ENCODE measurements at regions not wholly inside any gene's neighbourhood (a gene's known extent, or its start where the extent isn't known, plus 50 kb on each side); places are given as distances from the start of the nearest gene placed in this dataset.
A peak's percentile ranks its signal among the peaks of the same experiment; 100 is the strongest.
"Not testable (repeated sequence)": the region's sequence is repeated elsewhere in the genome, so short reads cannot be mapped to it uniquely, and the experiment has no call there.

GRCh38 chr10:89978081-89978480 is 276.7 kb downstream of the KIF20B start:
- DNase-seq (ENCODE audit: low spot score in 2 of 2): no peak
- Histone ChIP-seq H3K9me3 (no peaks in the 10 kb centered on the region), H3K4me1 (0 out of 2 replicates have a peak, but pooled peaks cover 2% of the 10 kb centered on the region), H3K27me3 (ENCODE audit: low read depth) (no peaks in the 10 kb centered on the region), H3K36me3 (replicated peaks) (no peaks in the 10 kb centered on the region), H3K4me3 (no peak overlapping the region)
- in situ Hi-C loops (cut with MboI; ENCODE audit: low sequenced_read_pairs): no loop called here

DNA sequence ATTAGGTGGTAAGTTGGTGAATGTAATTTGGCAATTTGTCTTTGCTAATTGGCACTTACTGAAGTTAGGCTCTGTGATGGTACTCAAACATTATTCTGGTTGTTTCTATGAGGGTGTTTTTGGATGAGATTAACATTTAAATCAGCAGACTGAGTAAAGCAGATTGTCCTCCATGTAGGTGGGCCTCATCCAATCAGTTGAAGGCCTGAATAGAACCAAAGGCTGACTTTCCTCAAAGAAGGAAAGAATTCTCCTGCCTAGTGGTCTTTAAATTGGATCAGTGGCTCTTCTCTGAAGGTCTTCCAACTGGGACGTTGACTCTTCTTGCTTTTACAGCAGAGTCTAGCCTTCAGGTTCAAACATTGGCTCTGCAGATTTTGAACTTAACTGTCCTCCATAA is 278.3 kb downstream of the KIF20B start:
- in situ Hi-C loops (cut with MboI; ENCODE audit: low sequenced_read_pairs): no loop called here
- no peak for DNase-seq (ENCODE audit: low spot score in 2 of 2)
- Histone ChIP-seq H3K4me1 (0 out of 2 replicates have a peak, but pooled peaks cover 2% of the 10 kb centered on the region), H3K27me3 (ENCODE audit: low read depth) (no peaks in the 10 kb centered on the region), H3K9me3 (no peaks in the 10 kb centered on the region), H3K4me3 (no peak overlapping the region), H3K36me3 (replicated peaks) (no peaks in the 10 kb centered on the region)

GRCh38 chr10:89980166-89980565 is 278.8 kb downstream of the KIF20B start:
- Histone ChIP-seq H3K27me3 (ENCODE audit: low read depth) (no peaks in the 10 kb centered on the region), H3K9me3 (no peaks in the 10 kb centered on the region), H3K36me3 (replicated peaks) (no peaks in the 10 kb centered on the region), H3K4me3 (no peak overlapping the region), H3K4me1 (0 out of 2 replicates have a peak, but pooled peaks cover 2% of the 10 kb centered on the region)
- peak in 1 of 2 experiments; percentile 49 for DNase-seq (ENCODE audit: low spot score in 2 of 2)
- in situ Hi-C loops (cut with MboI; ENCODE audit: low sequenced_read_pairs): no loop called here

DNA sequence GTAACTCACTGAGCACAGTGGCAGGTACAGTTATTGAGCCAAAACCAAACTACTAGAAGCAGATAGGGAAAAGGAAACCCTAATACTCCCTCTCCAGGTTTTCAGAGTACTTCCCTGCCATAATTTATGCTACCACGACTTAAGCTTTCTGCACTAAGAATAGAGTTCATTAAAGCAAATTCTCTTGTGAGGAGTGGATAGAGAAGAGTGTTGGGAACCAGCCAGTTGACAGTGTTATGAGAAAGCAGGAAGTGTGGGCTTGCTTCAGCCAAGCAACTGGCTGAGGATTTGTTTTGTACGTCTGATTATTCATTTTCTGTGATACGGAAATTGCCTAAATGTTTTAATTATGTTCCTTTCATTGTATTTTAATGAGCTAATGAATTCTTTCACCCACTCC is 280.5 kb downstream of the KIF20B start:
- in situ Hi-C loops (cut with MboI; ENCODE audit: low sequenced_read_pairs): no loop called here
- no peak for DNase-seq (ENCODE audit: low spot score in 2 of 2)
- Histone ChIP-seq H3K9me3 (no peaks in the 10 kb centered on the region), H3K36me3 (replicated peaks) (no peaks in the 10 kb centered on the region), H3K27me3 (ENCODE audit: low read depth) (no peaks in the 10 kb centered on the region), H3K4me1 (0 out of 2 replicates have a peak, but pooled peaks cover 2% of the 10 kb centered on the region), H3K4me3 (no peak overlapping the region)

GRCh38 chr10:89985446-89985845 is 284.1 kb downstream of the KIF20B start:
- in situ Hi-C loops (cut with MboI; ENCODE audit: low sequenced_read_pairs): no loop called here
- no peaks in the 10 kb centered on the region for H3K4me1 ChIP-seq
- no peak overlapping the region for H3K4me3 ChIP-seq
- H3K36me3 ChIP-seq (replicated peaks): no peaks in the 10 kb centered on the region
- no peaks in the 10 kb centered on the region for H3K27me3 ChIP-seq (ENCODE audit: low read depth)
- no peaks in the 10 kb centered on the region for H3K9me3 ChIP-seq
- no peak for DNase-seq (ENCODE audit: low spot score in 2 of 2)

DNA sequence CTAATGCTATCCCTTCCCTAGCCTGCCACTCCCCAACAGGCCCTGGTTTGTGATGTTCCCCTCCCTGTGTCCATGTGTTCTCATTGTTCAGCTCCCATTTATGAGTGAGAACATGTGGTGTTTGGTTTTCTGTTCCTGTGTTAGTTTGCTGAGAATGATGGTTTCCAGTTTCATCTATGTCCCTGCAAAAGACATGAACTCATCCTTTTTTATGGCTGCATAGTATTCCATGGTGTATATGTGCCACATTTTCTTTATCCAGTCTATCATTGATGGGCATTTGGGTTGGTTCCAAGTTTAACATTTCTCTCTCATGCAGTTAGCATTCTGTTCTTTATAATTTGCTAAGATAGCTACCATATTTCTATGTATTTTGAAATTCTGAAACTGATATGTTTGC is 287.0 kb downstream of the KIF20B start:
- DNase-seq (ENCODE audit: low spot score in 2 of 2); H3K27me3 ChIP-seq (ENCODE audit: low read depth); H3K4me1 ChIP-seq; in situ Hi-C loops (cut with MboI; ENCODE audit: low sequenced_read_pairs); H3K36me3 ChIP-seq (replicated peaks); H3K9me3 ChIP-seq; H3K4me3 ChIP-seq: not testable (repeated sequence)

DNA sequence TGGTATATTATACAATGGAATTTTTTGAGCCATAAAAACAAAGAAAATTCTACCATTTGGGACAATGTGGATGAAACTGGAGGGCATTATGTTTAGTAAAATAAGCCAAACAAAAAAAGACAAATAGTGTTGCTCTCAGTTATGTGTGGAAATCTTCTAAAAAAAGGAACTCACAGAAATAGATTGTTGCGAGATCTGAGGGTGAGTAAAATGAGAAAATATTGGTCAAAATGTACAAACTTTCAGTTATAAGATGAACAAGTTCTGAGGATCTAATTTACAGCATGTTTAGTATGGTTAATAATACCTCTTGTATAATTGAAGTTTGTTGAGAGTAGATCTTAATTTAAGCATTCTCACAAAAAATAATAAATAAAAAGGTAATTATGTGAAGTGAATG is 291.2 kb downstream of the KIF20B start:
- DNase-seq (ENCODE audit: low spot score in 2 of 2): no peak
- Histone ChIP-seq H3K27me3 (ENCODE audit: low read depth) (no peaks in the 10 kb centered on the region), H3K4me1 (no peaks in the 10 kb centered on the region), H3K36me3 (replicated peaks) (no peaks in the 10 kb centered on the region), H3K4me3 (no peak overlapping the region), H3K9me3 (no peaks in the 10 kb centered on the region; the same call in 1 of the 2 replicates)
- in situ Hi-C loops (cut with MboI; ENCODE audit: low sequenced_read_pairs): no loop called here

DNA sequence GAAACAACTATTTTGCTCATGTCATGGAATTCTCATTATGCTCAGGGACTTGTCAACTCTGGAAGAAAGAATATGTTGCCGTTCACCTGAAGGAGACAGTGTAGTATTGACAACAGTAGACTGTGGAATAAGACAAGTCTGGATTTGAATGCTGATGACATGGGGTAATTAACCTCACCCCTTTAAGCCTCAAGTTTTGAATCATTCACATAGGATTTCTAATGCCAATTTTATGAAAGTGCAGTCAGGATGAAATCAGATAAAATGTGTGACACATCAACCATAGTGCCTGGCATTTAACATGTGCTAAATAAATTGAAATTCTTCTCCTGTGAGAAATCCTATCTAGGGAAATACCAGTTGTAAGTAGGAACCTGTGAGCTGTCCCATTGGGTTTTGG is 305.8 kb downstream of the KIF20B start:
- no peak for DNase-seq (ENCODE audit: low spot score in 2 of 2)

DNA sequence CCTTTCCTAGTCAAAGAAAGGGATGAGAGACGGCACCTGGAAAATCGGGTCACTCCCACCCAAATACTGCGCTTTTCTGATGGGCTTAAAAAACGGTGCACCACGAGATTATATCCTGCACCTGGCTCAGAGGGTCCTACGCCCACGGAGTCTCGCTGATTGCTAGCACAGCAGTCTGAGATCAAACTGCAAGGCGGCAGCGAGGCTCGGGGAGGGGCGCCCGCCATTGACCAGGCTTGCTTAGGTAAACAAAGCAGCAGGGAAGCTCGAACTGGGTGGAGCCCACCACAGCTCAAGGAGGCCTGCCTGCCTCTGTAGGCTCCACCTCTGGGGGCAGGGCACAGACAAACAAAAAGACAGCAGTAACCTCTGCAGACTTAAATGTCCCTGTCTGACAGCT is 309.9 kb downstream of the KIF20B start:
- H3K4me1 ChIP-seq; H3K4me3 ChIP-seq; H3K27me3 ChIP-seq (ENCODE audit: low read depth); H3K9me3 ChIP-seq; in situ Hi-C loops (cut with MboI; ENCODE audit: low sequenced_read_pairs); DNase-seq (ENCODE audit: low spot score in 2 of 2); H3K36me3 ChIP-seq (replicated peaks): not testable (repeated sequence)

More for the DNA sequence above, 305.8 kb downstream of the KIF20B start:
- no peaks in the 10 kb centered on the region for H3K4me1 ChIP-seq
- H3K9me3 ChIP-seq: no peaks in the 10 kb centered on the region
- H3K27me3 ChIP-seq (ENCODE audit: low read depth): peaks cover 2% of the 10 kb centered on the region; the same call in 1 of the 2 replicates
- in situ Hi-C loops (cut with MboI; ENCODE audit: low sequenced_read_pairs): no loop called here
- H3K36me3 ChIP-seq (replicated peaks): no peaks in the 10 kb centered on the region
- H3K4me3 ChIP-seq: no peak overlapping the region

GRCh38 chr10:90018819-90019218 is 317.4 kb downstream of the KIF20B start:
- Histone ChIP-seq H3K9me3 (no peaks in the 10 kb centered on the region), H3K4me3 (no peak overlapping the region), H3K27me3 (ENCODE audit: low read depth) (no peaks in the 10 kb centered on the region), H3K4me1 (no peaks in the 10 kb centered on the region), H3K36me3 (replicated peaks) (no peaks in the 10 kb centered on the region)
- no peak for DNase-seq (ENCODE audit: low spot score in 2 of 2)
- in situ Hi-C loops (cut with MboI; ENCODE audit: low sequenced_read_pairs): no loop called here

DNA sequence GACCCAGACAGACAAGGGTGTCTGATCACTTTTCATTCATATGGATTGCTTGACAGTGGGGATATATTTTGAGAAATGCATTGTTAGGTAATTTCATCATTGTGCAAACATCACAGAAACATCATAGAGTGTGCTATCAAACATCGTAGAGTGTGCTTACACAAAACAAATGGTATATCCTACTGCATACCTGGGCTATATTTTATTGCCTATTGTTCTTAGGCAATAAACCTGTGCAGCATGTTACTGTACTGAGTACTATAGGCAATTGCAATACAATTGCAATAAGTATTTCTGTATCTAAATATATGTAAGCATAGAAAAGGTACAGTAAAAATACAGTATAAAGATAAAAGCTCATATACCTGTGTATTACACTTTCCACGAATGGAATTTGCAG is 319.1 kb downstream of the KIF20B start:
- Histone ChIP-seq H3K4me1 (no peaks in the 10 kb centered on the region), H3K9me3 (no peaks in the 10 kb centered on the region), H3K27me3 (ENCODE audit: low read depth) (no peaks in the 10 kb centered on the region), H3K36me3 (replicated peaks) (no peaks in the 10 kb centered on the region), H3K4me3 (no peak overlapping the region)
- in situ Hi-C loops (cut with MboI; ENCODE audit: low sequenced_read_pairs): no loop called here
- DNase-seq (ENCODE audit: low spot score in 2 of 2): no peak

DNA sequence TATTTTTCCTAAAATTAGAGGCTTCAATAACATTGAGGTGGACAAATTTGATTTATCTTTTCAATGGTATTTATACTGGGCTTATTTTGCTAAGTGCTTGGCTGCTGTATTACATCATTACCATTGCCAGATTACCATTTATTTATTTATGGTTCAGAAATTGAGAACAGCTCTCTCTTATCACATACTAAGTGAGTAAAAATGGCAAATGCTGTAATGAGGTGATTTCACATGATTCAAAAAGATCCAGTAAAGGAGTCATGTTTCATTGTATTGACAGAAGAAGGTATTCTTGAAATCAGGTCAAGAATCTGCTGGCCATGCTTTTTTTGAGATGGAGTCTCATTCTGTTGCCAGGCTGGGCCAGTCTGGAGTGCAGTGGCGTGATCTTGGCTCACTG is 322.6 kb downstream of the KIF20B start:
- H3K27me3 ChIP-seq (ENCODE audit: low read depth): no peaks in the 10 kb centered on the region
- H3K36me3 ChIP-seq (replicated peaks): no peaks in the 10 kb centered on the region
- no peaks in the 10 kb centered on the region for H3K9me3 ChIP-seq
- no peak overlapping the region for H3K4me3 ChIP-seq
- H3K4me1 ChIP-seq: no peaks in the 10 kb centered on the region
- DNase-seq (ENCODE audit: low spot score in 2 of 2): no peak
- in situ Hi-C loops (cut with MboI; ENCODE audit: low sequenced_read_pairs): no loop called here

GRCh38 chr10:90028312-90028711 is 326.9 kb downstream of the KIF20B start:
- in situ Hi-C loops (cut with MboI; ENCODE audit: low sequenced_read_pairs): no loop called here
- Histone ChIP-seq H3K4me3 (no peak overlapping the region), H3K9me3 (no peaks in the 10 kb centered on the region)

DNA sequence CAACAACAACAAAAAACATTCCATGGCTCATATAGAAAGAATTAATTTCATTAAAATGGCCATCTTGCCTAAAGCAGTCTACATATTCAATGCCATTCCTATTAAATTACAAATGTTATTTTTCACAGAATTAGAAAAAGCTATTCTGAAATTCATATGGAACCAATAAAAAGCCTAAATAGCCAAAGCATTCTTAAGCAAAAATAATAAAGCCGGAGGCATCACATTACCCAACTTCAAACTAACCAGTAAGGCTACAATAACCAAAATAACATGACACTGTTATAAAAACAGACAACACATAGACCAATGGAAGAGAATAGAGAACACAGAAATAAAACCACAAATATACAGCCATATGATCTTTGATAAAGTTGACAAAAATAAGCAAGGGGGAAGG is 330.4 kb downstream of the KIF20B start:
- DNase-seq (ENCODE audit: low spot score in 2 of 2): no peak
- Histone ChIP-seq H3K4me1 (no peaks in the 10 kb centered on the region), H3K9me3 (no peaks in the 10 kb centered on the region), H3K4me3 (no peak overlapping the region), H3K36me3 (replicated peaks) (no peaks in the 10 kb centered on the region), H3K27me3 (ENCODE audit: low read depth) (peaks cover 2% of the 10 kb centered on the region)
- in situ Hi-C loops (cut with MboI; ENCODE audit: low sequenced_read_pairs): no loop called here

More at GRCh38 chr10:90028312-90028711, 326.9 kb downstream of the KIF20B start:
- no peaks in the 10 kb centered on the region for H3K27me3 ChIP-seq (ENCODE audit: low read depth)
- DNase-seq (ENCODE audit: low spot score in 2 of 2): no peak
- no peaks in the 10 kb centered on the region for H3K36me3 ChIP-seq (replicated peaks)
- H3K4me1 ChIP-seq: no peaks in the 10 kb centered on the region

DNA sequence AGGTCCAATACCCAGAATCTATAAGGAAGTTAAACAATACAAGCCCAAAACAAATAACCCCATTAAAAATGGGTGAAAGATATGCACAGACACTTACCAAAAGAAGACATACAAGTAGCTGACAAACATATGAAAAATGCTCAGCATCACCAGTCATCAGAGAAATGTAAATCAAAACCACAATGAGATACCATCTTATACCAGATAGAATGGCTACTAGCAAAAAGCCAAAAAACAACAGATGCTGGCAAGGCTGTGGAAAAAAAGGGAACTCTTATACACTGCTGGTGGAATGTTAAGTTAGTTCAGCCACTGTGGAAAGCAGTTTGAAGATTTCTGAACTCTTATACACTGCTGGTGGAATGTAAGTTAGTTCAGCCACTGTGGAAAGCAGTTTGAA is 331.1 kb downstream of the KIF20B start:
- H3K4me1 ChIP-seq: no peaks in the 10 kb centered on the region
- no peak for DNase-seq (ENCODE audit: low spot score in 2 of 2)
- no peak overlapping the region for H3K4me3 ChIP-seq
- H3K9me3 ChIP-seq: no peaks in the 10 kb centered on the region
- H3K27me3 ChIP-seq (ENCODE audit: low read depth): peaks cover 5% of the 10 kb centered on the region
- in situ Hi-C loops (cut with MboI; ENCODE audit: low sequenced_read_pairs): no loop called here
- H3K36me3 ChIP-seq (replicated peaks): no peaks in the 10 kb centered on the region

All from HAP-1 (cell line).